ENCODE measurements at regions not wholly inside any gene's neighbourhood (a gene's known extent, or its start where the extent isn't known, plus 50 kb on each side); places are given as distances from the start of the nearest gene placed in this dataset.

DNA sequence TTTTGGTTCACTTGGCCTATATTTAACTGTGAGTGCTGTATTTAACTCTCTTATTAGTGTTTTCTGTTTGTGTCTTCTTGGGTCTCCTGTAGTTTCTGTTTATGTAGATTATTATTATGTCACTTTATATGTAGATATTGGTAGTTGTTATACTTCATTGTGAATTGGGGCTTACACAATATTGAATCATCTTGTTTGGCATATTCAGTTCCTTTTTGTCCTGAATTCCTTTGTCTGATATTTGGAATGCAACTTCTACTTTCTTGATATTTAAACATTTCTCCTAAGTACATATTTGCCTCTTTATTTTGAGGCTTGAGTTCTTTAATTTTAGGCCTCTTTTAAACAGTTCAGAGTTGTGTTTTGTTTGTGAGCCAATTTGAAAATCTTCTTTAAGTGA, 544.8 kb upstream of the ADGRL3 start:
- TF ChIP-seq, protein P1, sequence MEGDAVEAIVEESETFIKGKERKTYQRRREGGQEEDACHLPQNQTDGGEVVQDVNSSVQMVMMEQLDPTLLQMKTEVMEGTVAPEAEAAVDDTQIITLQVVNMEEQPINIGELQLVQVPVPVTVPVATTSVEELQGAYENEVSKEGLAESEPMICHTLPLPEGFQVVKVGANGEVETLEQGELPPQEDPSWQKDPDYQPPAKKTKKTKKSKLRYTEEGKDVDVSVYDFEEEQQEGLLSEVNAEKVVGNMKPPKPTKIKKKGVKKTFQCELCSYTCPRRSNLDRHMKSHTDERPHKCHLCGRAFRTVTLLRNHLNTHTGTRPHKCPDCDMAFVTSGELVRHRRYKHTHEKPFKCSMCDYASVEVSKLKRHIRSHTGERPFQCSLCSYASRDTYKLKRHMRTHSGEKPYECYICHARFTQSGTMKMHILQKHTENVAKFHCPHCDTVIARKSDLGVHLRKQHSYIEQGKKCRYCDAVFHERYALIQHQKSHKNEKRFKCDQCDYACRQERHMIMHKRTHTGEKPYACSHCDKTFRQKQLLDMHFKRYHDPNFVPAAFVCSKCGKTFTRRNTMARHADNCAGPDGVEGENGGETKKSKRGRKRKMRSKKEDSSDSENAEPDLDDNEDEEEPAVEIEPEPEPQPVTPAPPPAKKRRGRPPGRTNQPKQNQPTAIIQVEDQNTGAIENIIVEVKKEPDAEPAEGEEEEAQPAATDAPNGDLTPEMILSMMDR (conservative IDR thresholded peaks at IDR 0.05; ENCODE audit: low read depth, low read length): no peak
- TF ChIP-seq EZH2phosphoT487 (IDR thresholded peaks at IDR 0.05; ENCODE audit: borderline replicate concordance, low read length): no peak

Data from PC-3 (cell line).